HepG2 (cell line): ENCODE measurements at regions not wholly inside any gene's neighbourhood (a gene's known extent, or its start where the extent isn't known, plus 50 kb on each side); places are given as distances from the start of the nearest gene placed in this dataset.

ENCODE experiments used
- ATAC-seq: fragments of 200-7000 bp; cut with Tn5 transposase; 3 replicates; pipeline ENCODE4 v1.9.1; 2020; ENCODE audit warnings: mild to moderate bottlenecking, moderate library complexity
- BruUV-seq: library from RNA; stranded (reverse); fragments of 400-500 nt; replicated peaks from 2 replicates; lab custom pipeline; 2021; lab: Mats Ljungman, UMichigan
- CTCF ChIA-PET: fragments of 300-600 bp; formaldehyde crosslinking; extraction: SDS; loops from one replicate; lab custom pipeline; 2021; ENCODE audit warnings: low total read pairs, inconsistent platforms, low intra/inter-chr PET ratio; lab: Yijun Ruan, JAX
- POLR2A ChIA-PET: fragments of 350-600 bp; sonication (Branson Sonifier 250); formaldehyde crosslinking; loops from one replicate; lab custom pipeline; 2020; ENCODE audit warnings: antibody characterized with exemption, inconsistent platforms; lab: Yijun Ruan, JAX
- DNase-seq: peaks from one replicate; pipeline ENCODE4 v3.0.0-alpha.2; 2015; ENCODE audit warnings: low spot score
- FAIRE-seq: peaks from 3 replicates; lab custom pipeline; 2011; peaks lifted over from hg19 to GRCh38; lab: Jason Lieb, UNC
- H2AFZ ChIP-seq: one replicate; pipeline ENCODE4 v1.6.1; 2011; ENCODE audit warnings: low read length, inconsistent platforms
- H3K27ac ChIP-seq: fragments of 300-600 bp; 3 replicates; pipeline ENCODE4 v1.8.0; 2011; ENCODE audit warnings: mixed run types, mild to moderate bottlenecking, mixed read lengths, low read length, inconsistent platforms; ENCODE audit not compliant: insufficient read depth; ENCODE audit errors: extremely low read length
- H3K27me3 ChIP-seq, 2 experiments: fragments of 200-600 bp in 1 of 2; 2 replicates in 1 of 2; 3 replicates in 1 of 2; pipeline versions ENCODE4 v1.6.0 to v1.8.0; 2011; ENCODE audit warnings: low read length in 2 of 2, mild to moderate bottlenecking in 2 of 2, moderate library complexity in 2 of 2, inconsistent platforms in 1 of 2; ENCODE audit not compliant: insufficient read depth in 2 of 2, control insufficient read depth in 1 of 2
- H3K36me3 ChIP-seq, 2 experiments: fragments of 200-600 bp in 1 of 2; replicated peaks in 1 of 2; 2 replicates in 1 of 2; 3 replicates in 1 of 2; pipeline versions ENCODE4 v1.5.1 to v1.8.0; 2011; ENCODE audit warnings: low read length in 2 of 2, inconsistent platforms in 1 of 2; ENCODE audit not compliant: insufficient read depth in 2 of 2, control insufficient read depth in 1 of 2
- H3K4me1 ChIP-seq: 2 replicates; pipeline ENCODE4 v1.5.1; 2012; ENCODE audit warnings: low read length, inconsistent platforms; ENCODE audit not compliant: insufficient read depth
- H3K4me2 ChIP-seq: 2 replicates; pipeline ENCODE4 v1.6.0; 2011; ENCODE audit warnings: low read depth, low read length, inconsistent platforms
- H3K4me3 ChIP-seq, 3 experiments: fragments of 200-600 bp in 1 of 3; sonication (generic), shearing (Covaris generic) in 1 of 3; replicated peaks in 1 of 3; 2 replicates each; pipeline ENCODE4 v1.5.1; 2011 to 2016; ENCODE audit warnings: low read length in 3 of 3, inconsistent platforms in 2 of 3, low read depth in 2 of 3, mild to moderate bottlenecking in 2 of 3, control low read depth in 1 of 3, mixed read lengths in 1 of 3; ENCODE audit not compliant: insufficient read depth in 1 of 3
- H3K79me2 ChIP-seq: one replicate; pipeline ENCODE4 v1.6.1; 2011; ENCODE audit warnings: low read length, inconsistent platforms; ENCODE audit not compliant: insufficient read depth
- H3K9ac ChIP-seq: 2 replicates; pipeline ENCODE4 v1.6.0; 2011; ENCODE audit warnings: mild to moderate bottlenecking, low read depth, low read length, inconsistent platforms; ENCODE audit not compliant: insufficient read depth
- H3K9me3 ChIP-seq: 2 replicates; pipeline ENCODE4 v1.5.1; 2012; ENCODE audit warnings: mild to moderate bottlenecking, low read length
- H4K20me1 ChIP-seq: 2 replicates; pipeline ENCODE4 v1.6.0; 2011; ENCODE audit warnings: inconsistent platforms, mild to moderate bottlenecking, low read length, moderate library complexity; ENCODE audit not compliant: insufficient read depth
- CAMTA2 ChIP-seq: sonication (generic); formaldehyde crosslinking; IDR thresholded peaks from 2 replicates; pipeline ENCODE4 v1.4.0; 2020; ENCODE audit warnings: mild to moderate bottlenecking, missing genetic modification reagents, borderline replicate concordance
- HMG20B ChIP-seq: conservative IDR thresholded peaks from 2 replicates; pipeline ENCODE4 v1.6.1; 2016; ENCODE audit warnings: missing genetic modification reagents, missing compliant biosample characterization
- JUNB ChIP-seq: sonication (generic); formaldehyde crosslinking; IDR thresholded peaks from 2 replicates; pipeline ENCODE4 v1.8.0; 2022; ENCODE audit warnings: missing genetic modification reagents, mild to moderate bottlenecking, borderline replicate concordance
- SRSF1 ChIP-seq: fragments of 200-400 bp; formaldehyde crosslinking; optimal IDR thresholded peaks from 2 replicates; pipeline ENCODE3; 2017; ENCODE audit warnings: mild to moderate bottlenecking, low read depth, low read length, moderate library complexity
- WGBS: methylation state at CpG from one replicate; pipeline ENCODE4 v1.1.6; 2017; ENCODE audit warnings: low lambda C conversion rate; 5-methylcytosine and 5-hydroxymethylcytosine counted together
- in situ Hi-C: cut with HindIII; loops from 2 replicates; pipeline ENCODE4 v1.10.0; 2017; ENCODE audit warnings: low pct_unique_long_range_greater_than_20kb; ENCODE audit not compliant: extremely low pct_ligation_motif_present
- intact Hi-C: fragments of 100-400 bp; cut with micrococcal nuclease; formaldehyde crosslinking; loops from one replicate; pipeline ENCODE4 v1.10.0; 2022; ENCODE audit not compliant: unreplicated experiment
- TF ChIP-seq, protein P1 (sequence below): sonication (generic); formaldehyde crosslinking; IDR thresholded peaks from 2 replicates; pipeline ENCODE4 v1.4.0; 2020; ENCODE audit warnings: missing genetic modification reagents
- TF ChIP-seq, protein P2 (sequence below): sonication (generic); formaldehyde crosslinking; IDR thresholded peaks from 2 replicates; pipeline ENCODE4 v1.5.0; 2020; ENCODE audit warnings: mild to moderate bottlenecking, missing genetic modification reagents, moderate library complexity
- TF ChIP-seq, protein P3 (sequence below): sonication (generic); formaldehyde crosslinking; IDR thresholded peaks from 2 replicates; pipeline ENCODE4 v1.4.0; 2020; ENCODE audit warnings: missing genetic modification reagents

DNA sequence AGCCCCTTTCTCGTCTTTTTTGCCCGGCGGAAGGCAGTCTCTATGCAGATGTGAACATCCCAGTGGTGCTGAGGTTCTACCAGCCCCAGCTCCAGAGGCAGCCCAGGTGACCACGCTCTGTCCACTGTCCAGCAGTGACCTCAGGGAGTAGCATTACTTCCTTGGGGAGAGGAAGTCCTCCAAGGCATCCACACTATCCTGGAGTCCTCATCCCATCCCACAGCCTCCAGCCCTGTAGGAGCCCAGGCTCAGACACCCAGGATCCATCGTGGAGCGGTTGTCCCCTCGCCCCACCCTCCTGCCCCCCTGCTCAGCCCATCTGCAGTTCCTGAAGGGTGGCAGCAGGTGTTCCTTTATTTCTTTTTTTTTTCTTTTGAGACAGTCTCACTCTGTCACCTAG is 294.5 kb upstream of the IRX4 start:
- Histone ChIP-seq H3K27ac (no peak overlapping the region), H3K4me1 (no peaks in the 10 kb centered on the region), H3K9me3 (no peaks in the 10 kb centered on the region), H3K9ac (no peak overlapping the region), H3K36me3 (no peaks in the 10 kb centered on the region), H3K27me3 (peaks cover 3 to 45% of the 10 kb centered on the region in 2 experiments), H3K4me2 (no peak overlapping the region), H3K79me2 (no peaks in the 10 kb centered on the region), H4K20me1 (no peaks in the 10 kb centered on the region), H3K4me3 (no peak overlapping the region), H2AFZ (no peak overlapping the region)
- FAIRE-seq (no peak), DNase-seq (no peak), ATAC-seq (no peak)
- WGBS = 11% methylated on average over 5 of the region's 7 CpGs
- BruUV-seq = no TSS peak
- CTCF ChIA-PET = no interaction called here
- POLR2A ChIA-PET = no interaction called here
- TF ChIP-seq, protein P1, sequence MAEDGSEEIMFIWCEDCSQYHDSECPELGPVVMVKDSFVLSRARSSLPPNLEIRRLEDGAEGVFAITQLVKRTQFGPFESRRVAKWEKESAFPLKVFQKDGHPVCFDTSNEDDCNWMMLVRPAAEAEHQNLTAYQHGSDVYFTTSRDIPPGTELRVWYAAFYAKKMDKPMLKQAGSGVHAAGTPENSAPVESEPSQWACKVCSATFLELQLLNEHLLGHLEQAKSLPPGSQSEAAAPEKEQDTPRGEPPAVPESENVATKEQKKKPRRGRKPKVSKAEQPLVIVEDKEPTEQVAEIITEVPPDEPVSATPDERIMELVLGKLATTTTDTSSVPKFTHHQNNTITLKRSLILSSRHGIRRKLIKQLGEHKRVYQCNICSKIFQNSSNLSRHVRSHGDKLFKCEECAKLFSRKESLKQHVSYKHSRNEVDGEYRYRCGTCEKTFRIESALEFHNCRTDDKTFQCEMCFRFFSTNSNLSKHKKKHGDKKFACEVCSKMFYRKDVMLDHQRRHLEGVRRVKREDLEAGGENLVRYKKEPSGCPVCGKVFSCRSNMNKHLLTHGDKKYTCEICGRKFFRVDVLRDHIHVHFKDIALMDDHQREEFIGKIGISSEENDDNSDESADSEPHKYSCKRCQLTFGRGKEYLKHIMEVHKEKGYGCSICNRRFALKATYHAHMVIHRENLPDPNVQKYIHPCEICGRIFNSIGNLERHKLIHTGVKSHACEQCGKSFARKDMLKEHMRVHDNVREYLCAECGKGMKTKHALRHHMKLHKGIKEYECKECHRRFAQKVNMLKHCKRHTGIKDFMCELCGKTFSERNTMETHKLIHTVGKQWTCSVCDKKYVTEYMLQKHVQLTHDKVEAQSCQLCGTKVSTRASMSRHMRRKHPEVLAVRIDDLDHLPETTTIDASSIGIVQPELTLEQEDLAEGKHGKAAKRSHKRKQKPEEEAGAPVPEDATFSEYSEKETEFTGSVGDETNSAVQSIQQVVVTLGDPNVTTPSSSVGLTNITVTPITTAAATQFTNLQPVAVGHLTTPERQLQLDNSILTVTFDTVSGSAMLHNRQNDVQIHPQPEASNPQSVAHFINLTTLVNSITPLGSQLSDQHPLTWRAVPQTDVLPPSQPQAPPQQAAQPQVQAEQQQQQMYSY = no peak
- no peak for TF ChIP-seq JUNB
- TF ChIP-seq CAMTA2 (CRISPR knock-in tag) = no peak
- TF ChIP-seq, protein P2, sequence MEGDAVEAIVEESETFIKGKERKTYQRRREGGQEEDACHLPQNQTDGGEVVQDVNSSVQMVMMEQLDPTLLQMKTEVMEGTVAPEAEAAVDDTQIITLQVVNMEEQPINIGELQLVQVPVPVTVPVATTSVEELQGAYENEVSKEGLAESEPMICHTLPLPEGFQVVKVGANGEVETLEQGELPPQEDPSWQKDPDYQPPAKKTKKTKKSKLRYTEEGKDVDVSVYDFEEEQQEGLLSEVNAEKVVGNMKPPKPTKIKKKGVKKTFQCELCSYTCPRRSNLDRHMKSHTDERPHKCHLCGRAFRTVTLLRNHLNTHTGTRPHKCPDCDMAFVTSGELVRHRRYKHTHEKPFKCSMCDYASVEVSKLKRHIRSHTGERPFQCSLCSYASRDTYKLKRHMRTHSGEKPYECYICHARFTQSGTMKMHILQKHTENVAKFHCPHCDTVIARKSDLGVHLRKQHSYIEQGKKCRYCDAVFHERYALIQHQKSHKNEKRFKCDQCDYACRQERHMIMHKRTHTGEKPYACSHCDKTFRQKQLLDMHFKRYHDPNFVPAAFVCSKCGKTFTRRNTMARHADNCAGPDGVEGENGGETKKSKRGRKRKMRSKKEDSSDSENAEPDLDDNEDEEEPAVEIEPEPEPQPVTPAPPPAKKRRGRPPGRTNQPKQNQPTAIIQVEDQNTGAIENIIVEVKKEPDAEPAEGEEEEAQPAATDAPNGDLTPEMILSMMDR (CRISPR knock-in tag) = no peak
- no peak for TF ChIP-seq SRSF1
- TF ChIP-seq, protein P3, sequence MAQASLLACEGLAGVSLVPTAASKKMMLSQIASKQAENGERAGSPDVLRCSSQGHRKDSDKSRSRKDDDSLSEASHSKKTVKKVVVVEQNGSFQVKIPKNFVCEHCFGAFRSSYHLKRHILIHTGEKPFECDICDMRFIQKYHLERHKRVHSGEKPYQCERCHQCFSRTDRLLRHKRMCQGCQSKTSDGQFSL = no peak
- no peak for TF ChIP-seq HMG20B
- intact Hi-C loops = no loop called here
- in situ Hi-C loops = no loop called here
